CD14-positive monocyte (primary cell): ENCODE measurements at regions not wholly inside any gene's neighbourhood (a gene's known extent, or its start where the extent isn't known, plus 50 kb on each side); places are given as distances from the start of the nearest gene placed in this dataset.

ENCODE experiments used
- DNase-seq, 3 donors: peaks; one replicate each; pipeline ENCODE4 v3.0.0-alpha.2; 2011 to 2022
- H2AFZ ChIP-seq: 2 replicates; pipeline ENCODE4 v1.6.0; 2012; ENCODE audit warnings: mild to moderate bottlenecking, low read depth, low read length, inconsistent platforms; ENCODE audit not compliant: insufficient read depth, poor library complexity, severe bottlenecking
- H3K27ac ChIP-seq, 2 donors: 1 replicate in 1 of 2; 2 replicates in 1 of 2; pipeline ENCODE4 v1.5.1; 2012 to 2013; ENCODE audit warnings: low read length in 2 of 2, control low read depth in 1 of 2, inconsistent platforms in 1 of 2, low read depth in 1 of 2, mild to moderate bottlenecking in 1 of 2
- H3K27me3 ChIP-seq, 2 donors: one replicate each; pipeline versions ENCODE4 v1.6.0 to v1.6.1; 2011 to 2013; ENCODE audit warnings: low read length in 2 of 2; ENCODE audit not compliant: control insufficient read depth in 2 of 2, insufficient read depth in 2 of 2
- H3K36me3 ChIP-seq, 2 donors: replicated peaks in 1 of 2; 1 replicate in 1 of 2; 2 replicates in 1 of 2; pipeline versions ENCODE4 v1.5.1 to v1.6.1; 2012 to 2013; ENCODE audit warnings: low read length in 2 of 2, control low read depth in 1 of 2, inconsistent platforms in 1 of 2, mild to moderate bottlenecking in 1 of 2; ENCODE audit not compliant: insufficient read depth in 2 of 2, control insufficient read depth in 1 of 2
- H3K4me1 ChIP-seq, 2 donors: 1 replicate in 1 of 2; 2 replicates in 1 of 2; pipeline versions ENCODE4 v1.5.1 to v1.6.1; 2012 to 2013; ENCODE audit warnings: low read length in 2 of 2, control low read depth in 1 of 2, inconsistent platforms in 1 of 2, mild to moderate bottlenecking in 1 of 2, moderate library complexity in 1 of 2; ENCODE audit not compliant: insufficient read depth in 2 of 2, control insufficient read depth in 1 of 2
- H3K4me2 ChIP-seq: replicated peaks from 2 replicates; pipeline ENCODE3; 2012; ENCODE audit warnings: low read length, moderate library complexity, mild to moderate bottlenecking; ENCODE audit not compliant: poor library complexity, severe bottlenecking; ENCODE audit errors: extremely low read depth
- H3K4me3 ChIP-seq, 3 experiments: fragments of 200-600 bp in 1 of 3; sonication (generic) in 1 of 3; replicated peaks in 1 of 3; 1 replicate in 2 of 3; 2 replicates in 1 of 3; pipeline ENCODE4 v1.5.1; 2011 to 2013; ENCODE audit warnings: low read length in 3 of 3, mild to moderate bottlenecking in 3 of 3, control low read depth in 2 of 3, low read depth in 2 of 3, inconsistent platforms in 1 of 3, moderate library complexity in 1 of 3
- H3K79me2 ChIP-seq: 2 replicates; pipeline ENCODE4 v1.6.0; 2012; ENCODE audit warnings: mild to moderate bottlenecking, control low read depth, inconsistent platforms, low read length, moderate library complexity; ENCODE audit not compliant: insufficient read depth
- H3K9ac ChIP-seq: 2 replicates; pipeline ENCODE4 v1.6.0; 2017; ENCODE audit warnings: low read length, mild to moderate bottlenecking; ENCODE audit not compliant: insufficient read depth, poor library complexity, severe bottlenecking
- H3K9me3 ChIP-seq, 2 donors: replicated peaks in 1 of 2; 1 replicate in 1 of 2; 2 replicates in 1 of 2; pipeline versions ENCODE4 v1.5.1 to v1.6.1; 2012 to 2013; ENCODE audit warnings: low read length in 2 of 2, control low read depth in 1 of 2; ENCODE audit not compliant: control insufficient read depth in 1 of 2, insufficient read depth in 1 of 2
- H4K20me1 ChIP-seq: 2 replicates; pipeline ENCODE4 v1.6.0; 2012; ENCODE audit warnings: mild to moderate bottlenecking, low read length, control low read depth, moderate library complexity; ENCODE audit not compliant: insufficient read depth
- H3K27ac Mint-ChIP-seq, 7 donors: one replicate each; pipeline ENCODE4 v1.8.0; 2020; ENCODE audit warnings: mild to moderate bottlenecking in 7 of 7, mixed read lengths in 7 of 7, moderate library complexity in 6 of 7, inconsistent platforms in 2 of 7
- H3K27me3 Mint-ChIP-seq, 3 donors: one replicate each; pipeline ENCODE4 v1.8.0; 2021 to 2022; ENCODE audit warnings: low read depth in 3 of 3, mild to moderate bottlenecking in 3 of 3, mixed read lengths in 3 of 3, moderate library complexity in 3 of 3, inconsistent platforms in 1 of 3
- H3K36me3 Mint-ChIP-seq, 2 donors: one replicate each; pipeline ENCODE4 v1.8.0; 2020; ENCODE audit warnings: mixed read lengths in 2 of 2, inconsistent platforms in 1 of 2, mild to moderate bottlenecking in 1 of 2
- H3K4me1 Mint-ChIP-seq: one replicate; pipeline ENCODE4 v1.8.0; 2020; ENCODE audit warnings: mild to moderate bottlenecking, mixed read lengths
- H3K4me3 Mint-ChIP-seq, 2 donors: one replicate each; pipeline ENCODE4 v1.8.0; 2020; ENCODE audit warnings: mild to moderate bottlenecking in 2 of 2, mixed read lengths in 2 of 2, moderate library complexity in 1 of 2
- H3K9me3 Mint-ChIP-seq, 7 donors: one replicate each; pipeline ENCODE4 v1.8.0; 2020 to 2022; ENCODE audit warnings: mixed read lengths in 7 of 7, mild to moderate bottlenecking in 6 of 7, moderate library complexity in 6 of 7, inconsistent platforms in 2 of 7
- whole genome bisulfite sequencing: methylation state at CpG from one replicate; pipeline ENCODE4 v1.1.5; 2013; ENCODE audit warnings: missing lambda C conversion rate; ENCODE audit not compliant: insufficient coverage; 5-methylcytosine and 5-hydroxymethylcytosine counted together
- intact Hi-C, 2 donors: fragments of 100-400 bp; cut with micrococcal nuclease; formaldehyde crosslinking; loops; one replicate each; pipeline versions ENCODE4 v1.15.0 to v1.15.1; 2023
- TF ChIP-seq, protein P1 (sequence below): fragments of 200-600 bp; IDR thresholded peaks from one replicate; pipeline ENCODE4 v1.8.0; 2022; ENCODE audit warnings: antibody characterized with exemption, mild to moderate bottlenecking

DNA sequence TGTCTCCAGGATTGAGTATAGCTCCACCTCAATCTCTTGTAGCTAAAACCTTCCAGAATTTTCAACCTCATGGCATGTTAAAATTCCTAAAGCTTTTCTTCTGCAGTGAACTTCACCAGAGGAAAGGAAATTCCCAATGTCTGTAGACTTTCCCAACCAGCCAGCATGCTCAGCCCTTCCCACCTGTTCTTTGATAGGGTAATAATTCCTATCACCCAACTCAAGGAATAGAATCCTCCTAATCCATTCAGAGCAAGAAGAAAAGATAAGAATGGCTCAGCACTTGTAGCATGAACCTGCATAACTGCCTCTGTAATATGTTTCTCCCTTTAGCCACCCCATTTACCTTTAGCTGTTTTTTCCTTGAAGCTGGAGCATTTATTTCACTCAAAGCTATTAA lies 301.8 kb upstream of the GADL1 start:
- peaks cover 0 to 7% (median 0%) of the 10 kb centered on the region in 7 donors for H3K9me3 Mint-ChIP-seq
- no peak overlapping the region for H3K4me2 ChIP-seq
- no peaks in the 10 kb centered on the region for H3K27me3 ChIP-seq
- intact Hi-C loops: no loop called here
- H2AFZ ChIP-seq: no peak overlapping the region
- TF ChIP-seq, protein P1, sequence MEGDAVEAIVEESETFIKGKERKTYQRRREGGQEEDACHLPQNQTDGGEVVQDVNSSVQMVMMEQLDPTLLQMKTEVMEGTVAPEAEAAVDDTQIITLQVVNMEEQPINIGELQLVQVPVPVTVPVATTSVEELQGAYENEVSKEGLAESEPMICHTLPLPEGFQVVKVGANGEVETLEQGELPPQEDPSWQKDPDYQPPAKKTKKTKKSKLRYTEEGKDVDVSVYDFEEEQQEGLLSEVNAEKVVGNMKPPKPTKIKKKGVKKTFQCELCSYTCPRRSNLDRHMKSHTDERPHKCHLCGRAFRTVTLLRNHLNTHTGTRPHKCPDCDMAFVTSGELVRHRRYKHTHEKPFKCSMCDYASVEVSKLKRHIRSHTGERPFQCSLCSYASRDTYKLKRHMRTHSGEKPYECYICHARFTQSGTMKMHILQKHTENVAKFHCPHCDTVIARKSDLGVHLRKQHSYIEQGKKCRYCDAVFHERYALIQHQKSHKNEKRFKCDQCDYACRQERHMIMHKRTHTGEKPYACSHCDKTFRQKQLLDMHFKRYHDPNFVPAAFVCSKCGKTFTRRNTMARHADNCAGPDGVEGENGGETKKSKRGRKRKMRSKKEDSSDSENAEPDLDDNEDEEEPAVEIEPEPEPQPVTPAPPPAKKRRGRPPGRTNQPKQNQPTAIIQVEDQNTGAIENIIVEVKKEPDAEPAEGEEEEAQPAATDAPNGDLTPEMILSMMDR: no peak
- H3K36me3 Mint-ChIP-seq: no peaks in the 10 kb centered on the region
- no peaks in the 10 kb centered on the region for H3K4me1 Mint-ChIP-seq
- H3K4me3 ChIP-seq: no peak overlapping the region
- H3K27ac ChIP-seq: no peak overlapping the region
- no peak for DNase-seq
- H3K4me1 ChIP-seq: no peaks in the 10 kb centered on the region
- H3K79me2 ChIP-seq: no peaks in the 10 kb centered on the region
- H3K9ac ChIP-seq: no peak overlapping the region
- H3K36me3 ChIP-seq: no peaks in the 10 kb centered on the region
- no peaks in the 10 kb centered on the region for H4K20me1 ChIP-seq
- H3K9me3 ChIP-seq: no peaks in the 10 kb centered on the region
- no peaks in the 10 kb centered on the region for H3K27me3 Mint-ChIP-seq
- no peak overlapping the region for H3K4me3 Mint-ChIP-seq
- H3K27ac Mint-ChIP-seq: no peak overlapping the region

GRCh38 chr3:31196881-31197364 lies 302.5 kb upstream of the GADL1 start:
- intact Hi-C loops: no loop called here
- TF ChIP-seq, protein P1: no peak

More at GRCh38 chr3:31196881-31197364, 302.5 kb upstream of the GADL1 start:
- no peaks in the 10 kb centered on the region for H3K4me1 Mint-ChIP-seq
- peaks cover 0 to 7% (median 0%) of the 10 kb centered on the region in 7 donors for H3K9me3 Mint-ChIP-seq
- no peak overlapping the region for H3K9ac ChIP-seq
- H3K36me3 Mint-ChIP-seq: no peaks in the 10 kb centered on the region
- H2AFZ ChIP-seq: no peak overlapping the region
- no peaks in the 10 kb centered on the region for H3K9me3 ChIP-seq
- H3K27ac Mint-ChIP-seq: no peak overlapping the region
- DNase-seq: no peak
- no peak overlapping the region for H3K4me2 ChIP-seq
- no peaks in the 10 kb centered on the region for H3K27me3 ChIP-seq
- no peak overlapping the region for H3K27ac ChIP-seq
- H3K27me3 Mint-ChIP-seq: no peaks in the 10 kb centered on the region
- H3K4me3 ChIP-seq: no peak overlapping the region
- 84% methylated on average over 2 of the region's 7 CpGs for WGBS
- no peaks in the 10 kb centered on the region for H3K79me2 ChIP-seq
- no peaks in the 10 kb centered on the region for H3K36me3 ChIP-seq
- no peak overlapping the region for H3K4me3 Mint-ChIP-seq
- H3K4me1 ChIP-seq: no peaks in the 10 kb centered on the region
- no peaks in the 10 kb centered on the region for H4K20me1 ChIP-seq
